H9 (cell line): ENCODE measurements at regions not wholly inside any gene's neighbourhood (a gene's known extent, or its start where the extent isn't known, plus 50 kb on each side); places are given as distances from the start of the nearest gene placed in this dataset.

ENCODE experiments used
- DNase-seq: peaks from one replicate; pipeline ENCODE4 v3.0.0-alpha.2; 2017
- H2AFZ ChIP-seq: one replicate; pipeline ENCODE4 v1.6.1; 2013; ENCODE audit warnings: mild to moderate bottlenecking, low read length, control low read depth, moderate library complexity
- H2AK5ac ChIP-seq: 2 replicates; pipeline ENCODE4 v1.6.1; 2013; ENCODE audit warnings: low read length, control low read depth, mixed read lengths; ENCODE audit not compliant: insufficient read length
- H2BK120ac ChIP-seq: one replicate; pipeline ENCODE4 v1.6.1; 2013; ENCODE audit warnings: low read depth, mild to moderate bottlenecking, low read length, control low read depth, inconsistent platforms; ENCODE audit not compliant: poor library complexity, severe bottlenecking
- H2BK12ac ChIP-seq: 2 replicates; pipeline ENCODE4 v1.6.1; 2013; ENCODE audit warnings: low read length, control low read depth, mixed read lengths, low read depth; ENCODE audit not compliant: insufficient read length
- H2BK15ac ChIP-seq: 2 replicates; pipeline ENCODE4 v1.6.1; 2013; ENCODE audit warnings: low read depth, low read length, control low read depth
- H2BK20ac ChIP-seq: one replicate; pipeline ENCODE4 v1.6.1; 2013; ENCODE audit warnings: low read depth, mild to moderate bottlenecking, low read length, control low read depth, inconsistent platforms; ENCODE audit not compliant: poor library complexity, severe bottlenecking
- H2BK5ac ChIP-seq: 2 replicates; pipeline ENCODE4 v1.6.1; 2013; ENCODE audit warnings: low read length, control low read depth, mixed read lengths; ENCODE audit not compliant: insufficient read length
- H3K14ac ChIP-seq: 2 replicates; pipeline ENCODE4 v1.6.1; 2013; ENCODE audit warnings: low read length, control low read depth; ENCODE audit not compliant: insufficient read depth
- H3K18ac ChIP-seq: 2 replicates; pipeline ENCODE4 v1.6.1; 2013; ENCODE audit warnings: low read depth, mild to moderate bottlenecking, mixed read lengths, low read length, control low read depth; ENCODE audit not compliant: insufficient read length
- H3K23ac ChIP-seq: 2 replicates; pipeline ENCODE4 v1.6.1; 2013; ENCODE audit warnings: low read length, control low read depth, mixed read lengths, low read depth; ENCODE audit not compliant: insufficient read length
- H3K23me2 ChIP-seq: 2 replicates; pipeline ENCODE4 v1.6.1; 2013; ENCODE audit warnings: low read depth, mild to moderate bottlenecking, mixed read lengths, low read length, control low read depth; ENCODE audit not compliant: insufficient read length, poor library complexity, severe bottlenecking
- H3K27ac ChIP-seq: 2 replicates; pipeline ENCODE4 v1.5.1; 2013; ENCODE audit warnings: low read length, control low read depth, mixed read lengths, low read depth; ENCODE audit not compliant: insufficient read length
- H3K27me3 ChIP-seq: 2 replicates; pipeline ENCODE4 v1.6.1; 2013; ENCODE audit warnings: low read length, control low read depth, inconsistent platforms; ENCODE audit not compliant: insufficient read depth
- H3K4ac ChIP-seq: 2 replicates; pipeline ENCODE4 v1.6.1; 2013; ENCODE audit warnings: low read depth, mild to moderate bottlenecking, control low read depth, inconsistent platforms, low read length, moderate library complexity
- H3K4me1 ChIP-seq: 2 replicates; pipeline ENCODE4 v1.6.1; 2013; ENCODE audit warnings: low read length, control low read depth, inconsistent platforms; ENCODE audit not compliant: insufficient read depth
- H3K4me2 ChIP-seq: 2 replicates; pipeline ENCODE4 v1.6.1; 2013; ENCODE audit warnings: low read length, control low read depth, mixed read lengths; ENCODE audit not compliant: insufficient read length, insufficient read depth
- H3K56ac ChIP-seq: 2 replicates; pipeline ENCODE4 v1.6.1; 2013; ENCODE audit warnings: low read depth, mild to moderate bottlenecking, mixed read lengths, low read length, control low read depth; ENCODE audit not compliant: insufficient read length
- H3K79me1 ChIP-seq: 2 replicates; pipeline ENCODE4 v1.6.1; 2013; ENCODE audit warnings: low read depth, mild to moderate bottlenecking, moderate library complexity, low read length, control low read depth, inconsistent platforms; ENCODE audit not compliant: insufficient read depth, poor library complexity, severe bottlenecking
- H3K79me2 ChIP-seq: 2 replicates; pipeline ENCODE4 v1.6.1; 2013; ENCODE audit warnings: low read length, control low read depth, inconsistent platforms; ENCODE audit not compliant: insufficient read depth
- H3K9ac ChIP-seq: 2 replicates; pipeline ENCODE4 v1.6.1; 2013; ENCODE audit warnings: low read length, control low read depth, mixed read lengths; ENCODE audit not compliant: insufficient read length; ENCODE audit errors: extremely low read depth
- H3K9me3 ChIP-seq: one replicate; pipeline ENCODE4 v1.6.1; 2013; ENCODE audit warnings: low read depth, low read length, inconsistent platforms; ENCODE audit not compliant: control insufficient read depth
- H3T11ph ChIP-seq: one replicate; pipeline ENCODE4 v1.6.1; 2013; ENCODE audit warnings: mild to moderate bottlenecking, low read length, control low read depth, inconsistent platforms
- H4K20me1 ChIP-seq: one replicate; pipeline ENCODE4 v1.6.1; 2013; ENCODE audit not compliant: control insufficient read depth, insufficient read length, insufficient read depth
- H4K5ac ChIP-seq: 2 replicates; pipeline ENCODE4 v1.6.1; 2013; ENCODE audit warnings: low read depth, mild to moderate bottlenecking, mixed read lengths, low read length, control low read depth; ENCODE audit not compliant: insufficient read length
- H4K8ac ChIP-seq: replicated peaks from 2 replicates; pipeline ENCODE4 v1.6.1; 2013; ENCODE audit warnings: low read length, control low read depth, mixed read lengths, low read depth; ENCODE audit not compliant: insufficient read length
- H4K91ac ChIP-seq: 2 replicates; pipeline ENCODE4 v1.6.1; 2013; ENCODE audit warnings: low read depth, mild to moderate bottlenecking, moderate library complexity, mixed read lengths, low read length, control low read depth; ENCODE audit not compliant: insufficient read length
- H3K27ac Mint-ChIP-seq, 3 experiments: 2 replicates in 2 of 3; 3 replicates in 1 of 3; pipeline ENCODE4 v1.8.0; 2020 to 2021; ENCODE audit warnings: mixed read lengths in 3 of 3, mild to moderate bottlenecking in 1 of 3, moderate library complexity in 1 of 3
- H3K27me3 Mint-ChIP-seq: 2 replicates; pipeline ENCODE4 v1.8.0; 2021; ENCODE audit warnings: low read depth, mild to moderate bottlenecking, moderate library complexity, mixed read lengths
- H3K36me3 Mint-ChIP-seq, 3 experiments: 2 replicates in 2 of 3; 3 replicates in 1 of 3; pipeline ENCODE4 v1.8.0; 2020 to 2021; ENCODE audit warnings: low read depth in 3 of 3, mixed read lengths in 3 of 3; ENCODE audit not compliant: insufficient read depth in 1 of 3
- H3K4me1 Mint-ChIP-seq, 2 experiments: 2 replicates each; pipeline ENCODE4 v1.8.0; 2020; ENCODE audit warnings: mixed read lengths in 2 of 2
- H3K4me3 Mint-ChIP-seq, 2 experiments: 2 replicates in 1 of 2; 3 replicates in 1 of 2; pipeline ENCODE4 v1.8.0; 2020 to 2021; ENCODE audit warnings: mild to moderate bottlenecking in 2 of 2, mixed read lengths in 2 of 2, moderate library complexity in 1 of 2
- H3K9me3 Mint-ChIP-seq, 2 experiments: 2 replicates in 1 of 2; 3 replicates in 1 of 2; pipeline ENCODE4 v1.8.0; 2020; ENCODE audit warnings: mild to moderate bottlenecking in 2 of 2, mixed read lengths in 2 of 2, moderate library complexity in 1 of 2
- WGBS: extraction: QIAGEN DNeasy Blood & Tissue Kit; methylation state at CpG from one replicate; pipeline ENCODE4 v1.1.7; 2013; ENCODE audit warnings: missing lambda C conversion rate, low lambda C conversion rate, mixed read lengths; ENCODE audit not compliant: insufficient read length; ENCODE audit errors: extremely low coverage; 5-methylcytosine and 5-hydroxymethylcytosine counted together
- TF ChIP-seq, protein P1 (sequence below): fragments of 200-600 bp; sonication (generic); conservative IDR thresholded peaks from 3 replicates; pipeline ENCODE4 v1.8.0; 2021; ENCODE audit warnings: antibody characterized with exemption, mild to moderate bottlenecking

DNA sequence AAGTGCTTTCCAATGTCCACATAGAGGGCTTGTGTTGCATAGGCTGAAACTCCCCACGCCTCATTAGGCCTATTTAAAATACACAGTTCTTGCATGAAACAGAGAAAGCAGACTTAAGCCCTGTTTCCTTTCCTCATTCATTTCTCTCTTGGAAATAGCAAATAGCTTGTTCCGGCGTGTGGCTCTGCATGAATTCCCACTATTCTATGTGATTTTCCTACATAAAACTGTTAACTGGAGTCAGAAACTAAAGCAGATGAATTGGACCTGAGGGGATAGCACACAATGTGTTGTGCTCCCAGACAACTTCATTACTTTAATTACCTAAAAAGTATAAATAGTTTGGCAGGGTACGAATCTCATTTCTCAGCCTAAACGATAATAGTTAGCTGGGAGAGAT is 981.5 kb downstream of the SORCS1 start:
- Histone ChIP-seq H4K20me1 (no peaks in the 10 kb centered on the region), H3K27ac (no peak overlapping the region), H2BK15ac (no peak overlapping the region), H3K9me3 (no peaks in the 10 kb centered on the region), H4K8ac (no peak overlapping the region), H3K18ac (no peak overlapping the region), H3K27me3 (no peaks in the 10 kb centered on the region), H2BK12ac (no peak overlapping the region), H3T11ph (no peak overlapping the region), H3K79me1 (no peaks in the 10 kb centered on the region), H3K4ac (no peak overlapping the region), H3K9ac (no peak overlapping the region), H4K5ac (no peak overlapping the region), H3K23me2 (no peaks in the 10 kb centered on the region), H3K23ac (no peak overlapping the region), H3K14ac (no peak overlapping the region), H3K4me2 (no peak overlapping the region), H3K56ac (no peak overlapping the region), H2BK120ac (no peak overlapping the region), H3K79me2 (no peaks in the 10 kb centered on the region), H2BK20ac (no peak overlapping the region), H4K91ac (no peak overlapping the region), H3K4me1 (no peaks in the 10 kb centered on the region), H2BK5ac (no peak overlapping the region), H2AK5ac (no peak overlapping the region), H2AFZ (no peak overlapping the region)
- DNase-seq, result no peak
- Mint-ChIP-seq H3K27me3 (no peaks in the 10 kb centered on the region), H3K4me3 (no peak overlapping the region), H3K4me1 (no peaks in the 10 kb centered on the region), H3K36me3 (no peaks in the 10 kb centered on the region), H3K9me3 (no peaks in the 10 kb centered on the region), H3K27ac (no peak overlapping the region)
- no CpG with 5 or more reads among the region's 5 CpGs for WGBS
- TF ChIP-seq, protein P1, sequence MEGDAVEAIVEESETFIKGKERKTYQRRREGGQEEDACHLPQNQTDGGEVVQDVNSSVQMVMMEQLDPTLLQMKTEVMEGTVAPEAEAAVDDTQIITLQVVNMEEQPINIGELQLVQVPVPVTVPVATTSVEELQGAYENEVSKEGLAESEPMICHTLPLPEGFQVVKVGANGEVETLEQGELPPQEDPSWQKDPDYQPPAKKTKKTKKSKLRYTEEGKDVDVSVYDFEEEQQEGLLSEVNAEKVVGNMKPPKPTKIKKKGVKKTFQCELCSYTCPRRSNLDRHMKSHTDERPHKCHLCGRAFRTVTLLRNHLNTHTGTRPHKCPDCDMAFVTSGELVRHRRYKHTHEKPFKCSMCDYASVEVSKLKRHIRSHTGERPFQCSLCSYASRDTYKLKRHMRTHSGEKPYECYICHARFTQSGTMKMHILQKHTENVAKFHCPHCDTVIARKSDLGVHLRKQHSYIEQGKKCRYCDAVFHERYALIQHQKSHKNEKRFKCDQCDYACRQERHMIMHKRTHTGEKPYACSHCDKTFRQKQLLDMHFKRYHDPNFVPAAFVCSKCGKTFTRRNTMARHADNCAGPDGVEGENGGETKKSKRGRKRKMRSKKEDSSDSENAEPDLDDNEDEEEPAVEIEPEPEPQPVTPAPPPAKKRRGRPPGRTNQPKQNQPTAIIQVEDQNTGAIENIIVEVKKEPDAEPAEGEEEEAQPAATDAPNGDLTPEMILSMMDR, result no peak
